ENCODE measurements at regions not wholly inside any gene's neighbourhood (a gene's known extent, or its start where the extent isn't known, plus 50 kb on each side); places are given as distances from the start of the nearest gene placed in this dataset.

DNA sequence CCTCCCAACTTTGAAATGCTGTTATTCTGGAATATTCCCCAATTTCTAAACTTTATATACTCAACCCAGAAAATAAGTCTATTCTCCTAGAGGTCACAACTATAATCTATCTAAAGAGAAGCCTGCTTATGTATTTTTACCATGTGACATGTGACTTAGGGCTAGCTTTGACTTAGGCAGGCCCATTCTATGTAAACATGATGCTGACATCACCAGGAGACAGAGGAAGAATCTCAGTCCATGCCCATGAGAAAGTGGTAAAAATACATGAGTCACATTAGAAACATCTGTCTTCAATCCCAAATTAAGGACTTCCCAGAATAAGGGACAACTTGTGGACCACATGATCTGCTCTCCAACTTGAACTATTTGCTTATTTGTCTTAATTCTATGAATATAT is 113.6 kb upstream of the ID4 start:
- TF ChIP-seq, protein P1, sequence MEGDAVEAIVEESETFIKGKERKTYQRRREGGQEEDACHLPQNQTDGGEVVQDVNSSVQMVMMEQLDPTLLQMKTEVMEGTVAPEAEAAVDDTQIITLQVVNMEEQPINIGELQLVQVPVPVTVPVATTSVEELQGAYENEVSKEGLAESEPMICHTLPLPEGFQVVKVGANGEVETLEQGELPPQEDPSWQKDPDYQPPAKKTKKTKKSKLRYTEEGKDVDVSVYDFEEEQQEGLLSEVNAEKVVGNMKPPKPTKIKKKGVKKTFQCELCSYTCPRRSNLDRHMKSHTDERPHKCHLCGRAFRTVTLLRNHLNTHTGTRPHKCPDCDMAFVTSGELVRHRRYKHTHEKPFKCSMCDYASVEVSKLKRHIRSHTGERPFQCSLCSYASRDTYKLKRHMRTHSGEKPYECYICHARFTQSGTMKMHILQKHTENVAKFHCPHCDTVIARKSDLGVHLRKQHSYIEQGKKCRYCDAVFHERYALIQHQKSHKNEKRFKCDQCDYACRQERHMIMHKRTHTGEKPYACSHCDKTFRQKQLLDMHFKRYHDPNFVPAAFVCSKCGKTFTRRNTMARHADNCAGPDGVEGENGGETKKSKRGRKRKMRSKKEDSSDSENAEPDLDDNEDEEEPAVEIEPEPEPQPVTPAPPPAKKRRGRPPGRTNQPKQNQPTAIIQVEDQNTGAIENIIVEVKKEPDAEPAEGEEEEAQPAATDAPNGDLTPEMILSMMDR (IDR thresholded peaks at IDR 0.05; ENCODE audit: insufficient read depth, low read length, poor library complexity, severe bottlenecking): no peak
- TF ChIP-seq EZH2phosphoT487 (conservative IDR thresholded peaks at IDR 0.05; ENCODE audit: low read length): no peak
